ENCODE measurements at regions not wholly inside any gene's neighbourhood (a gene's known extent, or its start where the extent isn't known, plus 50 kb on each side); places are given as distances from the start of the nearest gene placed in this dataset.

DNA sequence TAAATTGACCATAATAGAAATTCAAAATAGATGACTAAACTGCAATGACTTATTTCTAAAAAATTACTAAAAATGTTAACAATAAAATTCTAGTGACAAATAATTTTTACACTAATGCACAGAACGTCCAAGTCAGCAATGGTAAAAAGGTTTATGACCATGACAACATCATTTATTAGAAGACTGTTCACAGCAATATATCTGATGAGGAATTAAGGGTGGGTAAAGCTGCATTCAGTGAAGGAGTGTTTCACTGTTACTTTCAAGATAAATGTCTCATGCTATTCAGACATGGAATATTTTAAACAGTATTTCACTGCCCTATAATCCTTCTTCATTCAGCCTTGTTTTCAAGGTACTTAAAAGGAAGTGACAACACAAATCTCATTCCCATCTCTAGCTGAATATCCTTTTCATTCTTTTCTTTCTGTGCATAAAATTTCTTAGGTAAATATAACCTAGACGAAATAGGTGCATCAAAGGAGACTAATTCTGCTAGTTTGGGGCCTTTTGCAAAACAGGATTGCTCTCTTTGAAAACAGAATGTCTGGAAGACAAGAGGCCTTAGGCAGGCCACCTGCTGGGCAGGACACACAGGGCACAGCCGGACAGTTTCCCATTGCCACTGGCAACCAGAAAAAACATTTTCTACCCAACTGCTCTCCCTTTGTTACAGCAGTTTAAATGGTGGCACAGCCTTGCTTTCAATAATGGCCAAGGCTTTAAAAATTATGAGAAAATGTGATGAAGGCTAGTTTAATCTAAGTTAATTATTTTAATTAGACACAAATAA lies 600.3 kb downstream of the SPRY1 start:
- peak overlapping the region in 1 of 2 donors; percentile 22 for H3K27ac ChIP-seq (ENCODE audit: low read depth in 2 of 2, low read length in 1 of 2)
- H3K27me3 ChIP-seq (ENCODE audit: control insufficient read depth in 1 of 2, insufficient read depth in 2 of 2, low read length in 2 of 2): no peaks in the 10 kb centered on the region
- H3K4me3 ChIP-seq (ENCODE audit: low read depth in 1 of 2, low read length in 2 of 2): no peak overlapping the region
- no peaks in the 10 kb centered on the region for H3K9me3 ChIP-seq (ENCODE audit: control insufficient read depth in 2 of 2, insufficient read depth in 1 of 2, low read depth in 1 of 2, low read length in 1 of 2)
- no peaks in the 10 kb centered on the region for H3K4me1 ChIP-seq (ENCODE audit: control insufficient read depth in 2 of 2, insufficient read depth in 2 of 2, low read length in 1 of 2)
- no peaks in the 10 kb centered on the region for H3K36me3 ChIP-seq (ENCODE audit: control insufficient read depth in 2 of 2, insufficient read depth in 2 of 2, low read length in 1 of 2)
- 54 to 77% methylated on average over 3 of the region's 3 CpGs for WGBS, 2 donors

DNA sequence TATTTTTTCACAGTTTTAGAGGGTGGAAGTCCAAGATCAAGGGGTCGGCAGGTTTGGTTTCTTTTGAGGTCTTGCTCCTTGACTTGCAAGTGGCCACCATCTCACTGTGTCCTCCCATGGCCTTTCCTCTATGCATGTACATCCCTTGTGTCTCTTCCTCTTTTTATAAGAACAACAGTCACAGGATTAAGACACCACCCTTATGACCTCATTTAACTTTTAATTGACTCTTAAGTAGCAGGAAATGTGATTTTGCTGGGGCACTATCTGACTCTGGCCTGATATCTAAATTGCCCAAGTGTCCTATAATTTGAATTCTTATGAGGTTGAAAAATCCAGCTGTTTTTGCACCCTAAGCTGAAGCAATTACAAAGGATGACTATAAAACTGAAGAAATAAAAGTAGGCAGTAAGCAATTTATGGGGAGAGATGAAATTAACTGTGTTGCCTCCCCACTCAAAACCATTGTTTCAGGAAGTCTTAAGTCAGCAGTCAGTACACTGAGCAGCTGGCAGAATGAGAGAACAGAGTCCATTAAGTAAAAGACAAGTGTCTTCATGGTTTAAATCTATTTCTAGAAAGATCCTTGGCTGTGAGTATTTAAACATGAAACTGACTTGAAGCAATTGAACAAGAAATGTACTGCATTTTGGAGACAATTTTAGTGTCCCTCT lies 601.3 kb downstream of the SPRY1 start:
- H3K4me3 ChIP-seq (ENCODE audit: low read depth in 1 of 2, low read length in 2 of 2): no peak overlapping the region
- H3K27ac ChIP-seq (ENCODE audit: low read depth in 2 of 2, low read length in 1 of 2): no peak overlapping the region
- no peaks in the 10 kb centered on the region for H3K4me1 ChIP-seq (ENCODE audit: control insufficient read depth in 2 of 2, insufficient read depth in 2 of 2, low read length in 1 of 2)
- H3K36me3 ChIP-seq (ENCODE audit: control insufficient read depth in 2 of 2, insufficient read depth in 2 of 2, low read length in 1 of 2): no peaks in the 10 kb centered on the region
- H3K27me3 ChIP-seq (ENCODE audit: control insufficient read depth in 1 of 2, insufficient read depth in 2 of 2, low read length in 2 of 2): no peaks in the 10 kb centered on the region
- WGBS, 2 donors: 43 to 88% methylated on average over 1 of the region's 1 CpG
- no peaks in the 10 kb centered on the region for H3K9me3 ChIP-seq (ENCODE audit: control insufficient read depth in 2 of 2, insufficient read depth in 1 of 2, low read depth in 1 of 2, low read length in 1 of 2)

DNA sequence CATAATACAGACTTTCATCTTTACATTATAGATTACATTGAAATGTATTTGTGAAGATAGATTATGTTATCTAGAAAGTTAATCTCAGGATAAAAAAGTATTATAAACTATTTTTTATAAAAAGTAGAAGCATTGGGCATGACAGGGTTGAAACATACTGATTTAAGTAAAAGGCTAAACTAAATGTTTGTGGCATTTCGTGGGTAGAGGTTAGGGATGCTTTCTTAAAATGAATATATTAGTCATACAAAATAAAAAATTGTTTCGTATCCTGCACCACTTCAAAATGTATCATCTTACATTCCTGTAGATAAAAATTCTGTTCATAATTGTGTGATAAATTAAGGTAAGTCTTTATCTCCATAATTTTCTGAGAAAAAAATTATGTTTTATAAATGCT lies 603.6 kb downstream of the SPRY1 start:
- no peaks in the 10 kb centered on the region for H3K9me3 ChIP-seq (ENCODE audit: control insufficient read depth in 2 of 2, insufficient read depth in 1 of 2, low read depth in 1 of 2, low read length in 1 of 2)
- H3K4me3 ChIP-seq (ENCODE audit: low read depth in 1 of 2, low read length in 2 of 2): no peak overlapping the region
- H3K4me1 ChIP-seq (ENCODE audit: control insufficient read depth in 2 of 2, insufficient read depth in 2 of 2, low read length in 1 of 2): no peaks in the 10 kb centered on the region
- no peaks in the 10 kb centered on the region for H3K36me3 ChIP-seq (ENCODE audit: control insufficient read depth in 2 of 2, insufficient read depth in 2 of 2, low read length in 1 of 2)
- no peak overlapping the region for H3K27ac ChIP-seq (ENCODE audit: low read depth in 2 of 2, low read length in 1 of 2)
- H3K27me3 ChIP-seq (ENCODE audit: control insufficient read depth in 1 of 2, insufficient read depth in 2 of 2, low read length in 2 of 2): no peaks in the 10 kb centered on the region
- 52 to 60% methylated on average over 2 of the region's 2 CpGs for WGBS, 2 donors

DNA sequence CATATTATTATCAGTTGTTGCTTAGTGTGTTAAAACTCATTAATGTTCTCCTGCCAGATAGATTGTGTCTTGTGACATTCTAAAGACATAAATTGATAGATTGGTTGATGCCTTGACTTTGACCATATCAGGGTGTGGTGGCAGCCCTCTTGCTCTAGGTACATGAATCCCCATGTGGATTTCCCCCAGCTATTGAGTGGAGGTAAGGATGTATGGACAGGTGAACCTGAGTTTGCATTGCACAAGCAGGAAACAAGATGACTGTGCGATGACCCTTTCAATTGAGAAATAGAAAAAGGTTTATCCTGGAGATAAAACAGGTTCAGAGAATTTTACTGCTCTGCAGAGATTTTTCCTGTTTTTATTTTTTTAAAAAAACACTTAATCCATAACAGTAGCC lies 619.2 kb downstream of the SPRY1 start:
- no peak overlapping the region for H3K27ac ChIP-seq (ENCODE audit: low read depth in 2 of 2, low read length in 1 of 2)
- H3K27me3 ChIP-seq (ENCODE audit: control insufficient read depth in 1 of 2, insufficient read depth in 2 of 2, low read length in 2 of 2): no peaks in the 10 kb centered on the region
- H3K4me3 ChIP-seq (ENCODE audit: low read depth in 1 of 2, low read length in 2 of 2): no peak overlapping the region
- no peaks in the 10 kb centered on the region for H3K9me3 ChIP-seq (ENCODE audit: control insufficient read depth in 2 of 2, insufficient read depth in 1 of 2, low read depth in 1 of 2, low read length in 1 of 2)
- no peaks in the 10 kb centered on the region for H3K36me3 ChIP-seq (ENCODE audit: control insufficient read depth in 2 of 2, insufficient read depth in 2 of 2, low read length in 1 of 2)
- H3K4me1 ChIP-seq (ENCODE audit: control insufficient read depth in 2 of 2, insufficient read depth in 2 of 2, low read length in 1 of 2): peaks cover 0 to 3% of the 10 kb centered on the region in 2 donors
- WGBS, 2 donors: 0 to 64% methylated on average over 1 of the region's 1 CpG

DNA sequence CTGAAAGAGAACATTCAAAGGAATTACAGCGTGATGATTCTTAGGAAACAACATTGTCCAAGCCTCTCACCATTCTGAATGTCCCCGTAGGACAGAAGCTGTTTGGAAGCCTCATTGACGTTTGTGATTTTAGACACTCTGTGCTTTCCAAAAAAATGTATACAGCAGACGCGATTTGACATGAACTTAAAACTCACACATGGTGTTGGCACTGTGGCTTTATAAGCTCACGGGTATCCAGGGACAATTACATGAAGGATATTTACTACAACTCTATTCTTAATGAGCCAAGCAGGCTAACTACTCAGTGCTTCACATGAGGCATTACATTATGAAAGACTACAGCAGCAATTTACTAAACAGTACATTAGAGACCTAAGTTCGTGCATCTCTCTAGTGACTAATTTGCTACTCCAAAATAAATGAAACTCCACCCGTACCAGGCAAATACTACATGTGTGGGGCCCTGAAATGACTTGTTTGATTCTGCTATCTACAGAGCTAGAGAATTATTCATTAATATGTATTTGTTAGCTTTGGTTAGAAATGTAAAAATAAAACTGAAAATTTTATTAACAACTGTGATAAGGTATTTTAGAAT lies 620.7 kb downstream of the SPRY1 start:
- H3K36me3 ChIP-seq (ENCODE audit: control insufficient read depth in 2 of 2, insufficient read depth in 2 of 2, low read length in 1 of 2): no peaks in the 10 kb centered on the region
- H3K4me1 ChIP-seq (ENCODE audit: control insufficient read depth in 2 of 2, insufficient read depth in 2 of 2, low read length in 1 of 2): peaks cover 0 to 3% of the 10 kb centered on the region in 2 donors
- H3K4me3 ChIP-seq (ENCODE audit: low read depth in 1 of 2, low read length in 2 of 2): no peak overlapping the region
- 47 to 65% methylated on average over 8 of the region's 8 CpGs for WGBS, 2 donors
- no peaks in the 10 kb centered on the region for H3K27me3 ChIP-seq (ENCODE audit: control insufficient read depth in 1 of 2, insufficient read depth in 2 of 2, low read length in 2 of 2)
- H3K27ac ChIP-seq (ENCODE audit: low read depth in 2 of 2, low read length in 1 of 2): no peak overlapping the region
- H3K9me3 ChIP-seq (ENCODE audit: control insufficient read depth in 2 of 2, insufficient read depth in 1 of 2, low read depth in 1 of 2, low read length in 1 of 2): no peaks in the 10 kb centered on the region

DNA sequence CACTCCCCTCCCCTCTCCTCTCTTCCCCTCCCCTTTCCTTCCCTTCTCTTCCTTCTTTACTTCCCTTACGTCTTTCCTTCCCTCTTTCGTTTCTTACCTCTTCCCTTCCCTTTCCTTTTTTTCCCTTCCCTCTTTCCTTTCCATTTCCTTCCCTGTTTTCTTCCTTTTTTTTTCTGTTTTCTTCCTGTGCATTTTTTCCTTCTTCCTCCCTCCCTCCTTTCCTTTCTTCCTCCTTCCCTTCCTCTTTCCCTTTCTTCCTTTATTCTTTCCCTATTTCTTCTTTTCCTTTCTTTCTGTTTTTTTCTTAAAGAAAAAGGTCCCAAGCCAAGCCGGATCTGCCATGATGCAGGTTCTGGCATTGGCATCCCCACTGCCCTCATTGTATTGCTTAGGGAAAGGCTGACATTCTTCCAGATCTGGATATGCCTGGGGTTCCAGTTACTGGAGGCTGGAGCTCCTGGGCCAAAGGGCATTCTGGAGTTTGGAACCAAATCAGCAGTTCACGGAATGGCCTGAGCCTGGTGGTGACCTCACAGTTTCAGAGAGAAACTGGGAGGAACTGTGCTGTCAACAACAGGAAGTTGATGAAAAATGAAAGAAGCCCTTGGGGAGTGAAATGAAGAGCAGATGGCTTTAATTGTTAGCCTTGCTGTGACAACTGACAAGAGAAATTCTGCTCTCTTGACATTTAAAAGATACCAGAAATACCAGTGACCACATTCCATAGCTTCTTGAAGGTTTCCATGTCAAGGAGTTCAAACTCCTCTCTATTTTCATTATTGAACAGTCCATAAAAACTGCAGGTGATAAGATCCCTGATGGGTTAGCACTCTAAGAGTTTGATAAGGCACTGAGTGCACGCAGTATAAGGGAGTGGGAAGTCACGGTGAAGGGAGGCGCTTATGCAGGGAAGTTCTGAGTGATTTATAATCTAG lies 622.1 kb downstream of the SPRY1 start:
- H3K9me3 ChIP-seq (ENCODE audit: control insufficient read depth in 2 of 2, insufficient read depth in 1 of 2, low read depth in 1 of 2, low read length in 1 of 2): no peaks in the 10 kb centered on the region
- no peaks in the 10 kb centered on the region for H3K36me3 ChIP-seq (ENCODE audit: control insufficient read depth in 2 of 2, insufficient read depth in 2 of 2, low read length in 1 of 2)
- H3K27me3 ChIP-seq (ENCODE audit: control insufficient read depth in 1 of 2, insufficient read depth in 2 of 2, low read length in 2 of 2): no peaks in the 10 kb centered on the region
- no peak overlapping the region for H3K4me3 ChIP-seq (ENCODE audit: low read depth in 1 of 2, low read length in 2 of 2)
- 49 to 67% methylated on average over 7 of the region's 7 CpGs for WGBS, 2 donors
- peaks cover 0 to 3% of the 10 kb centered on the region in 2 donors for H3K4me1 ChIP-seq (ENCODE audit: control insufficient read depth in 2 of 2, insufficient read depth in 2 of 2, low read length in 1 of 2)
- peak overlapping the region; percentile 29 to 64 for H3K27ac ChIP-seq (ENCODE audit: low read depth in 2 of 2, low read length in 1 of 2)

DNA sequence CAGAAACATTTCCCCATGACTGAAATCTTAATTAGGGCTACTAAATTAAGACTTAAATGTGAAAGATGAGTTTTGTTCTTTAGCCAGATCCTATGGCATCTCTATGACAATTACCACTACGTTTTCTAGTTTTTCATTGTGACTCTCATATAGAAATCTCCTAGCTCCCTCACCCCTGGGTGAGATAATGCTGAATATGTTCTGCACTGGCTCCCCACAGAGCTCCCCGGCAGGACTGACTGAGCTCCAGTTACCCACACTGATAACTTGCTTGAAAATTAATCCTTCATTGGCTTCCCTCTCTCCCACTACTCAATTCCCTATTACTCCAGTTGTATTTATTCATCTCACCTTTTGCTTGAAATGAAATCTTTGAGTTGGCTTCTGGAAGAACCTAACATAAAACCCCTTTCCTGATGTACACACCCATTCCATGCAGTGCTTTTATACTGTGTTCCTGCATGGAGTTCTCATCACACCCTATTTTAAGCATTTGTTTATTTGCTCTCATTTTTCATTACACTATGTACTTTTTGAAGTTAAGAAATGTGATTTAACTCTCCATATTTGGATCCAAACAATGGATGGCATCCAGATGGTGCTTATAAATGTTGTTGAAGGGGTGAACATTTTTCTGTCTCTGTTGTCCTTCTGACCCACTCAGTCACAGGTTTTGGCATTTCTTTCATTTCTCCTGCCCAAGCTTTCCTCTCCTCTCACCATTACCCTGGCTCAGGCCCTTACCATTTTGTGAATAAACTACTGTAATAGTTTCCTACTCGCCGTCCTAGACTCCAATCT lies 623.4 kb downstream of the SPRY1 start:
- WGBS, 2 donors: 70 to 87% methylated on average over 4 of the region's 4 CpGs
- Histone ChIP-seq H3K9me3 (ENCODE audit: control insufficient read depth in 2 of 2, insufficient read depth in 1 of 2, low read depth in 1 of 2, low read length in 1 of 2) (no peaks in the 10 kb centered on the region), H3K36me3 (ENCODE audit: control insufficient read depth in 2 of 2, insufficient read depth in 2 of 2, low read length in 1 of 2) (no peaks in the 10 kb centered on the region), H3K4me1 (ENCODE audit: control insufficient read depth in 2 of 2, insufficient read depth in 2 of 2, low read length in 1 of 2) (peaks cover 0 to 3% of the 10 kb centered on the region in 2 donors), H3K27me3 (ENCODE audit: control insufficient read depth in 1 of 2, insufficient read depth in 2 of 2, low read length in 2 of 2) (no peaks in the 10 kb centered on the region), H3K27ac (ENCODE audit: low read depth in 2 of 2, low read length in 1 of 2) (no peak overlapping the region), H3K4me3 (ENCODE audit: low read depth in 1 of 2, low read length in 2 of 2) (no peak overlapping the region)

DNA sequence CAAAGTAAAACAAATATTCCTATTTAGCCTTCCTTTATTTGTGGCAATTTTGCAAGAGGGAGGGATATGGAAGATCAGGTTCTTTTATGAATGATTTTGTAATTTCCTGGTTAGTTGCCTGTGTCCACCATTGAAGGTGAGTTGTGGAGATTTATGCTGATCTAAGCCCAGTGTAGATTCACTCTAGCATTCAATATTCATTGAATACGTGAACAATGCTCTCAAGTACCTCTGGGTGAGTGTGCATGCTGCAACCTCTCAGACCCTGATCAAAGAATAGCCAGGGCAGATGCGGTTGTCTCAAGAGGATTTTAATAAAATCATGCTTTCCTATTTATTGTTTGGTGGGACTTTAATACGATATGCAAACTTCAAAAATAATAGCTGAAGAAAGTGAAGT lies 628.4 kb downstream of the SPRY1 start:
- no peaks in the 10 kb centered on the region for H3K36me3 ChIP-seq (ENCODE audit: control insufficient read depth in 2 of 2, insufficient read depth in 2 of 2, low read length in 1 of 2)
- H3K4me3 ChIP-seq (ENCODE audit: low read depth in 1 of 2, low read length in 2 of 2): no peak overlapping the region
- H3K9me3 ChIP-seq (ENCODE audit: control insufficient read depth in 2 of 2, insufficient read depth in 1 of 2, low read depth in 1 of 2, low read length in 1 of 2): no peaks in the 10 kb centered on the region
- H3K4me1 ChIP-seq (ENCODE audit: control insufficient read depth in 2 of 2, insufficient read depth in 2 of 2, low read length in 1 of 2): no peaks in the 10 kb centered on the region
- H3K27me3 ChIP-seq (ENCODE audit: control insufficient read depth in 1 of 2, insufficient read depth in 2 of 2, low read length in 2 of 2): no peaks in the 10 kb centered on the region
- WGBS, 2 donors: 58 to 80% methylated on average over 3 of the region's 3 CpGs
- no peak overlapping the region for H3K27ac ChIP-seq (ENCODE audit: low read depth in 2 of 2, low read length in 1 of 2)
